ENCODE measurements at regions not wholly inside any gene's neighbourhood (a gene's known extent, or its start where the extent isn't known, plus 50 kb on each side); places are given as distances from the start of the nearest gene placed in this dataset.

DNA sequence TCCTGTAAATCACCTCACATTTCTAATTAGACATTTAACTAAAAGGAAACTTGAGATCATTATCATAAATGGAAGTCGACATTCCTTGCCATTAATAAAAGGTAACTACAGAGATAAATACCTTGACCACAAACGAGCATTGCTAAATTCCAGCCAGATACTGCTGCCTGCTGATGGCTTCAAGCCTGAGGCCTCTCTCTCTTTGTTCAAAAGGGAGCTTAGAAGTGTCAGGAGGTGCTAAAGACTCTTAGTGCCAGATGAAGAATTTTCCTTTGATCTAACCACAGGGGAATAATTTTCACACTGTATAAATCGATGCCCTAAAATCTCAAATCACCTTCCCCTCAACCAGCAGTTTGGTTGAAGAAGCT is 248.2 kb upstream of the PMEPA1 start:
- DNase-seq (ENCODE audit: low read depth in 4 of 4, low spot score in 3 of 4), result no peak

DNA sequence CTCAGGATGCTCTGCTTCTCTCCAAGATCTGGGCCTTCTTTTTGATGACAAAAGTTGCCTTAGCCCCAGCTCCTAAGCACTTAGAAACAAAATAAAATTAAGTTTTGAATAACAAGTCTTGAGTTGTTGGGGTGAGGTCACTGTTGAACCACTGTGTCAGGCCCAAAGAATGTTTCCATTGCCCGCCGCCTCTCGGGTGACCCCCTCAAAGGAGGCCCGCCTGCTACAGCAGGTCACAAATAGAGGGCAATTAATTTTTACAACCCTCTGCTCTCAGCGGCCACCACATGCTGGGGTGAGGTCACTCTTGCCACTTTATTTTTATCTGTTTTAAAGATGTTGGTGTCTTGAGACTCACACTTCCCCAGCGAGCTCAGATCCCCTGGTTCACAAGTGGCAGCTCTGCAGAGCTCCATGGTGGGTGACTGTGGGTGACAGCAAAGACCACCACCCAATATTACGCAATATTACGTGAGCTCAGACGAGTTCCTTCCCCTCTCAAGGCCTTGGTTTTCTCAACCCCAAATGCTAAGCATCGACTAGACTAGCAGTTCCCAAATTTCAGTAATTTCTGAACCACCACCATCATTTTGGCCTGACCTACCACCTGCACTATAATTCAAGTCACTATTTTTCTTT is 247.7 kb upstream of the PMEPA1 start:
- no peak for DNase-seq (ENCODE audit: low read depth in 4 of 4, low spot score in 3 of 4)

DNA sequence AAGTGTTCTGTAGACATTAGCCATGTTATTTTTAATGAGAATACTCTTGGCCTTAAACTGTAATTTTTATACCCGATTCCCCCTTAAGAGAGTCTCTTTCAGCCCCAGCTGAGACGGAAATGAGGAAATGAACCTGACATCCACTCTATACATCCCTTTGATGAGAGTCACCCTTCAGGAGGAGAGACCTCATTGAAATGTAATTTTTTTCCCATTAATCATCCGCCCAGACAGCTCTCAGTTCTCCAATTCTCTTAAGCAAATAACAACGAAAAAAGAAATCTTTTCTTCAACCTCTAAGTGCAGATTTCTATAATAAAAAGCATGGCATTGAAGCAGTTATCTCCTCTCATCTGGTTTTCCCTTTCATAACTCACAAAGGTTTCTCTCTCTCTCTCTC is 243.8 kb upstream of the PMEPA1 start:
- DNase-seq (ENCODE audit: low read depth in 4 of 4, low spot score in 3 of 4), result no peak

DNA sequence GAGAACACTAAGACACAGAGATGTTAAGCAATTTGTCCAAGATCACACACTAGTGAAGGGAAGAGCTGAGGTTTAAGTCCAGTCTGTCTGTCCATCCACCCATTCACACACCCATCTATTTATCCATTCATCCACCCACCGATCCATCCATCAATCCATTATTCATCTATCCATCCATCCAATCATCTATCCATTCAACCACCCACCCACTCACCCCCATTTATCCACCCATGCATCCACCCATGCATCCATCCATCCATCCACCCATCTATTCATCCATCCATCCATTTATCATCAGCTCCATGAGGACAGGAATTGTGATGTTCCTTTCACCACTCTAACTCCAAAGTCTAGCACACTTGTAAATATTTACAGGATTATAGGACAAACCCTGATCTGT is 242.3 kb upstream of the PMEPA1 start:
- DNase-seq (ENCODE audit: low read depth in 4 of 4, low spot score in 3 of 4), result no peak

DNA sequence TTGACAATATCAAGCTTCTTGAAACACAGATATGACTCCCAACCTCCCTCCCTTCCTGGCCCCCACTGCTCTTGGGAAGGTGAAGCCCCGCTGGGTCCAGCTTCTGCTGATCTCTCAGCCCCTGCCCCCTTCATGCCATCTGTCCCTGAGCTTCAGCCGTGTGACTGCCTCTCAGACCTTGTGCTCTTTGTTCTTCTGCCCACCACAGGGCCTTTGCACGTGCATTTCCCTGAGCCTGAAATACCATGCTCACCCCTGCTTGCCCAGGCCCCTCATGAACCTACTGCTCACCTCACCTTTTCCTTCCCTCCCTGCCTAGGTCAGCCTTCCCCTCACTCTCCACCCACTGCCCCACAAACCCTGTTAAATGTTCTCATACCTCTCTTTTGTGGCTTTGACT is 241.7 kb upstream of the PMEPA1 start:
- no peak for DNase-seq (ENCODE audit: low read depth in 4 of 4, low spot score in 3 of 4)

DNA sequence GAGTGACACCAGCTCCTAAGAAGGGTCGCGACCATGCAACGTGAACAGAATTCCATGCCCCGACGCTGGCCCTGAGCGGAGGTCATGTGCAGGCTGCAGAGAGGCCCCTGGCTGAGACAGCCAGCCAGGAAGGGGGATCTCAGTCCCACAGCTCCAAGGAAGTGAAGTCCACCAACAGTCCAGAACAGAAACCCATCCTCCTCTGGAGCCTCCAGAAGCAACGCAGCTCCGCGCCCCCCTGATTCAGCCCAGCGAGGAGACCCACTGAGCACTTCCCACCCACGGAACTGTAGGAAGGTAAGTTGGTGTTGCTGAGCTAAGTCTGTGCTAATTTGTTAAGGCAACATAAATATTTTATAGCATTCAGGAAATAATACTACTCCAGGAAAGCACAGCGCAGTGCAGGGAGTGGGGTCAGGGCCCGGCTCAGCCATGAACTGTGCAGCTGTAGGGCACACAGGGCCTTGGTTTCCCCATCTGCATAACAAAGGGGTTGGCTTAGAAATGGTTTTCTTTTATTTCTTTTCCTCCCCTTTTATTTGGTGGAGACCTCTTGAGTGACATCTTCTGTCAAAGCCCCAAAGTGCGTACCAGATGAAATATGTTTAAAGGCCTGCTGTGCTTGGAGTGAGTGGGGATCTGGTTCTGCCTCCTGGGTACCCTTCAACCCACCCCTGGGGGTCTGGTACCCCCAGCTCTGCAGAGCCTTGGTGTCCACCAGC is 241.1 kb upstream of the PMEPA1 start:
- no peak for DNase-seq (ENCODE audit: low read depth in 4 of 4, low spot score in 3 of 4)

DNA sequence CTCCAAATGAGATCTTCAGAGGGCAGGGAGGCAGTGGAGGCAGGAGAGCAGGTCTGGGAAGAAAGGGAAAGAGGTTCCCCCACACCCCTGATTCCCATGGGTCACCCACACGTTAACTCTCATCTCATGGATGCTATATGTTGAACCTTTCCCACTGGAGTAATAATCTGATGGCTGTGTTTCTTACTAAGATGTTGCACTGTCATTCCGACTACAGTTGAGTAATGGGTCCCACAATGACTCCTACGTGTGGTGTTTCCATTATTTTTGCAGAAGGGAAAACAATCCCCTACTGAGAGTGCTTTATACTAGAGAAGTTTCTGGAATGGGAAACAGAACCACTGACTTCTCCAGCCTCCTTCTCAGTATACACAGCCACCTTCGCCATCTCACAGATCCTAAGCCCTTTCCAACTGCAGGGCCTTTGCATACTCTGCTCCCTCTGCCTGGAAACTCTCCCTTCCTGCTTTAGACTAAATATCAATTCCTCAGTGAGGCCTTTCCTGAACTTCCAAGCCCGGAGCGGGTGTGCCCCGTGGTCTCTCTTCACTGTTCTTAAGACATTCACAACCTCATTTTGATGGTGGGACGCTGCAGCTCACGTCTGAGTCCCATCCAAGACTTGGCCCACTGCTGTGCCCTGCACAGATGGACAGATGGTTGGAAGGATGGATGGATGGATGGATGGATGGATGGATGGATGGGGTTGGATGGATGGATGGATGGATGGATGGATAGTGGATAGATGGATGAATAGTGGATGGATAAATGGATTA is 238.6 kb upstream of the PMEPA1 start:
- DNase-seq (ENCODE audit: low read depth in 4 of 4, low spot score in 3 of 4), result no peak

DNA sequence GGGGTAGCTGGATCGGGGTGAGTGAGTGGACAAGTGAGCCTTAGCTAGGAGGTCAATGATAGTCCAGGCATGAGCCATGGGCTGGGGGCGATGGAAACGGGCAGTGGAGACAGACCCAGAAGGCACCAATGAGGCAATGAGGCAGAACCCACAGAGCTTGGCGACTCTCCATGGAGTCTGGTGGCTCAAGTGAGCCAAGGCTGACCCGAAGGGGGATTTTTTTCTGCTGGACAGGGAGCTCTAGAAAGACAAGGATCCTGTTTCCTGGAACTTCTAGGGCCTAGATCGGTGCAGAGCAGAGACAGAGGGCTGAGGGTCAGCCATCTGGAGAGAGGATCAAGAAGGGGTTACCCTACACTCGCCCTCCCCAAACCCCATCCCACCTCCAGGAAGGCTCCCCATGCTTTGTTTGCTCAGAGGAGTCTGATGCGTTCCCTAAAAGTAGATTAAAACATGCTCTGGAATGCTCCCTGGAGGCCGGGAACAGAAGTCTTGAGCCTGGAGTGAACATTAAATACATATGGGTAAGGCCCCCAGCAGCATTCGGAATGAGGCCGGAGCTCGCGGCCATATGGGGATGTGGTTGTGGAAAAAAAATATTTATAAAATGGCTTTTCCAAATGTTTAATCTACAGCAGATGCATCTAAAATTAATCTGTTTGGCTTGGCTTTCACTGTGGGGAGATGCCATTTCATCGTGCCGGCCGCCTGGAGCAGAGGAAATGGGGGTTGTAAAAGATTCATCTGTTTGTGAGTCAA is 237.8 kb upstream of the PMEPA1 start:
- no peak for DNase-seq (ENCODE audit: low read depth in 4 of 4, low spot score in 3 of 4)

DNA sequence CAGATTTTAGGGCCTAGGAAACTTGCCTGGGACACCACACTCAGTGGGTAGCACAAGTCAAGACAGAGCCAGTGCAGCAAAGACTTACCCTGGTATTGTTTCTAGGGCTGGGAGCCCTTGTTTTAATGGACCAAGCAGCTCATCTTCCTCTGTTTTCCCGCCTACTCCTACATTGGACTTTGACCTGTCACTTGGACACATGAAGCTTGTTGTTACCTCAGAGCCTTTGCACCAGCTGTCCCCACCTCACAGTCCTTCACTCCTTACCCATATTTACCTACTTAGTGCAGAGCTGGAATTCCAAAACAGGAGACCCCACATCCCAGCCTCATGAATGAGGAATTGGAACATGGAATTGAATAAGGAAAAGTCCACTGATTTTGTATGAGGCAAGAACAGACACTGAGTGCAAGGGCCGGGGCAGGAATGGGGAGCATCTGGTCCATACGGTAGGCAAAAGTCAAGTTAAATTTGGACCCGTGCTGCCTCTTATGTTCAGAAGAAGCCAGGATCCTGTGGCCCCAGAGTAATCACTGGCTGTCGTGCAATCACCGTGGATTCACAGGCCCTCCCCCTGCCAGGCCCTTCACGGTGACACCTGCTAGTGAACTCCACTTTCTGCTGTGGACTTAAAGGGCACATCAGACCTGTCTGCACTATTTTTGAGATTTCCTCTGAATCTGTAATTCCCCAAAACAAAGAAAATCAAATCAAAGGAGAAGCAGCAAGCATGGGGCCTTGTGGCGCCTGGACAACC is 236.9 kb upstream of the PMEPA1 start:
- no peak for DNase-seq (ENCODE audit: low read depth in 4 of 4, low spot score in 3 of 4)

DNA sequence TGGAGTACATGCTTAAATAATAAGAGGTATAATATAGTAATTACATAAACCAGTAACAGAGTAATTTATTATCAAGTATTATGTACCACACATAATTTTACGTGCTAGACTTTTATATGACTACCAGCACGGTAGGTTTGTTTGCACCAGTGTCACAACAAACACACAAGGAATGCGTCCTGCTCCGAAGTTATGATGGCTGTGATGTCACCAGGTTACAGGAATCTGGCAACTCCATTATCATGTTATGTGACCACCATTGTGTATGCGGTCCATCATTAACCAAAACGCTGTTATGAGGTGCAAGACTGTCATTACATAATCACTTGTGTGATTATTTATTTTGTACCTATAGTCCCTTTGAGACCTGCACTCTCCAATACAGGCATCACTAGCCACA is 235.2 kb upstream of the PMEPA1 start:
- DNase-seq (ENCODE audit: low read depth in 4 of 4, low spot score in 3 of 4), result no peak

DNA sequence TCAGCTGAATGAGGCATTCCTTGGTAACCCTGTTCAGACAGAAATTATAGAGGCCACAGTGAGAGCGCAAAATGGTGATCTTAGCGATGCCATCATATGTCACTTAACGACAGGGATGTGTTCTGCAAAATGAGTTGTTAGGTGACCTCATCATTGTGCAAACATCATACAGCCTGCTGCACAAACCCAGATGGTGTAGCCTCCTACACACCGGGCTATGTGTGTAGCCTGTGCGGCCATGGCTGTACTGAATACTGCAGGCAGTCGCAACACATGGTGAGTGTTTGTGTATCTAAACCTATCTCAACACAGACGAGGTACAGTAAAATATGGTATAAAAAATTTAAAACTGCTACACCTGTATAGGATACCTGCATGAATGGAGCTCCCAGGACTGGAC is 234.1 kb upstream of the PMEPA1 start:
- no peak for DNase-seq (ENCODE audit: low read depth in 4 of 4, low spot score in 3 of 4)

DNA sequence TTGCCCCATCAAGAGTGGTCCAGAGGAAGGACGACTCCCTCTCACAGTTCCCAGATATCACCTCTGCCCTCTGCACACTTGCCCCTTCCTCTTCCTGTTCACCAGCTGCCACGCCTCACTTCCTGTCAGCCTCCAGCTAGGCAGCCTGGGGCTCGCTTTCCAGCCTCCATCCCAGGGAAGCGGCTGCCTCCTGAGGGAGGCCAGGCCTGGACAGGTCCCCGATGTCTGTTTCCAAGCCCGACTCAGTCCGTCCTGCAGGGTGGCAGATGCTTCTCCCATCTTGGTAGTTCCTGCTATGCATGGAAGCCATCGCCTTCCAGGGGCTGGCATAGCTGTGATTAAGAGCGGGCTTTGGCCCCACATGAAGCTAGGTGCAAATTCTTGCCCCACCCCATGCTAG is 233.5 kb upstream of the PMEPA1 start:
- DNase-seq (ENCODE audit: low read depth in 4 of 4, low spot score in 3 of 4), result no peak

DNA sequence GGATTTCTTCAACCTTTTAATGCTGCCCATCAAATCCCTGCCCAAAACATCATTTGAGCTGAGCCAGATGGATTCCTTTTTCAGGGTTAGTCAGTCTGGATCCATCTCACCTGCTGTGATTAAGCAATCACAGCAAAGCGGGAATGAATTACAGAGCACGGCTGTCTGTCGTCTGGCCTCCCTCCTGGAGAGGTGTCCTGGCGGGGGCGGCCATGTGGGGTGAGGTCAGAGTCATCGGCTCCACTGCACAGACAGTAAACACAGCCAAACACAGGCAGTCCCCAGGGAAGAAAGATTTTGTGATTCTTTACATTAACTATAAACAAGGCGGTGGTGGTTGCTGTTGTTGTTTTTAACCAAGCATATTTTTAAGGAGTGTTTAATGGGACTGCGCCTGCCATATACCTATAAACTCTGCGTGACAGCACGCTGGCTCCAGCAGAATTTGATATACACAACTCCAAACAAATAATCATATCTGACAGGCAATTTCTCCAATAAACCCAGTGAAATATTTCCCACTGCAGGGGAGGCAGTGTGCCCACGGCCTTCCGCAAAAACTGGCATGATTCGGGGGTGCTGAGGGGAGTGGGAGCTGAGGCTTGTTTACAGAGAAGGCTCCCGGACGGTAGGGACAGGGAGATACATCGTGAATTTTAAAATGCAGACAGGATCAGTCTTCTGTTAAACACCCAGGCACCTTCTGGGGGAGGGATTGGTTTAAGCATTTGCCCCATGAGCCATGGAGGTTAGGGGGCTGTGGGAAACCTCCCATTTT is 232.0 kb upstream of the PMEPA1 start:
- DNase-seq (ENCODE audit: low read depth in 4 of 4, low spot score in 3 of 4), result no peak

DNA sequence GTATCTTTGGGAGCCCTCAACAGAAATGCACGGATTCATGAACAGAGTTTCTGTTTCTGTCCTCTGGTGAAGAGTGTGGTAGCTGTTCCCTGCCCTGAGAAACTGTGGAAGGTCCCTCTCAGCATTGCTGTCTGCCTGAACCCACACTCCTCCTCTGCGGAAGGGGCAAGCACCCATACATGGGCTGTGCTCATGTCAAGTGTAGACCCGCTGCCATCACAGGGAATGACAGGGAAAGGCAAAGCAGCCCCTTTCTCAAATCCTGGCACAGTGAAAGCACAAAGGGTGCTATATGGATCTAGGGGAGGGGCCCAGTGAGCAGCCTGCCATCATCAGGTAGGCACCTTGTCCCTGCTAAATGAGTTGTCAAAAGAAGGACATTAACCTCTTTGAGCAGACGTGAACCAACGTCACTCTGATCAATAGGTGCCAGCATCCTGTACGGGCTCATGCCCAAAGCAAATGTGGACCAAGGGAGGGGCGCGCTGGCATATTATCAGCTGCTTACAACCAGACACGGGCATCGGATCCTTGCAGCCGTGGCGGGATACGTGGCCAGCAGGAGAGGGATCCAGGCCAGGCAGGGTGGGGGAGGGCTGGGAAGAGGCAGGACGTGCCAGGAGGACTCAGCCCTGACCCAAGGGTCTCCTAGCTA is 231.2 kb upstream of the PMEPA1 start:
- DNase-seq (ENCODE audit: low read depth in 4 of 4, low spot score in 3 of 4), result no peak

DNA sequence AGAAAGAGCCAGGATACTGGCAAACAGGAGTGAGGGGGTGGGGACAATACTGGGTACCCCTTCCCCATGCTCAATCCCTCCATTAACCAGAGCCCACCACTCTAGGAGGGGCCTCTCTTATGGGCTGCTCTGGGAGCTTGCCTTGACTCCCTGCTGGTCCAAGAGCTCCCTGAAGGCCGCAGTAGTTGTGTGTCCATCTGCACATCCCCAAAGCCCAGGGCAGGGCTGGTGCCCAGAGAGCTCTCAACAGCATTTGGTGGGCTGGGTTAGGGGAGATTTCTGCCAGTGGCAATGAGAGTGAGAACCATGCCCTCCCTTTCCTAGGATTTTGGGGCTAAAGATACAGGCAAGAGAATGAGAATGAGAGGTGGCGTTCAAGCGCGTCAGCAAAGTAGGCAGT is 230.6 kb upstream of the PMEPA1 start:
- DNase-seq (ENCODE audit: low read depth in 4 of 4, low spot score in 3 of 4), result no peak

DNA sequence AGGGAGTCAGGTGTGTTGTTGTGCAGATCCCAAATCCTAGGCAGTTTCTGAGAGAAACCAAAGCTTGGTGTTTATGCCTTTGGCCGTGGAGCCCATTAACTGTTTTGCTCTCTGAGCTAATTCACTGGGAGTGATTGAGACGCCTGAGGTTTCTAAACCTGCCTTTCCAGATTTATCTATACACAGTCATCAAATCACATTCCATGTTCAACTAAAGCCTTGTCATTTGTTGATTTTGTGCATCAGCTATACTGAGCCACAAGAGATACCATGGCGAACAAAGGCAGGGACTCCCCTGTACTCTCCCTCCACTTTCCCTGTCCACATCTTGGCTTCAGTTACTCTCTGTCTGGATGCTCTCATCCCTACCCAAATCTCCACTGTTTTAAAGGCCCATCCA is 229.7 kb upstream of the PMEPA1 start:
- DNase-seq (ENCODE audit: low read depth in 4 of 4, low spot score in 3 of 4), result no peak

DNA sequence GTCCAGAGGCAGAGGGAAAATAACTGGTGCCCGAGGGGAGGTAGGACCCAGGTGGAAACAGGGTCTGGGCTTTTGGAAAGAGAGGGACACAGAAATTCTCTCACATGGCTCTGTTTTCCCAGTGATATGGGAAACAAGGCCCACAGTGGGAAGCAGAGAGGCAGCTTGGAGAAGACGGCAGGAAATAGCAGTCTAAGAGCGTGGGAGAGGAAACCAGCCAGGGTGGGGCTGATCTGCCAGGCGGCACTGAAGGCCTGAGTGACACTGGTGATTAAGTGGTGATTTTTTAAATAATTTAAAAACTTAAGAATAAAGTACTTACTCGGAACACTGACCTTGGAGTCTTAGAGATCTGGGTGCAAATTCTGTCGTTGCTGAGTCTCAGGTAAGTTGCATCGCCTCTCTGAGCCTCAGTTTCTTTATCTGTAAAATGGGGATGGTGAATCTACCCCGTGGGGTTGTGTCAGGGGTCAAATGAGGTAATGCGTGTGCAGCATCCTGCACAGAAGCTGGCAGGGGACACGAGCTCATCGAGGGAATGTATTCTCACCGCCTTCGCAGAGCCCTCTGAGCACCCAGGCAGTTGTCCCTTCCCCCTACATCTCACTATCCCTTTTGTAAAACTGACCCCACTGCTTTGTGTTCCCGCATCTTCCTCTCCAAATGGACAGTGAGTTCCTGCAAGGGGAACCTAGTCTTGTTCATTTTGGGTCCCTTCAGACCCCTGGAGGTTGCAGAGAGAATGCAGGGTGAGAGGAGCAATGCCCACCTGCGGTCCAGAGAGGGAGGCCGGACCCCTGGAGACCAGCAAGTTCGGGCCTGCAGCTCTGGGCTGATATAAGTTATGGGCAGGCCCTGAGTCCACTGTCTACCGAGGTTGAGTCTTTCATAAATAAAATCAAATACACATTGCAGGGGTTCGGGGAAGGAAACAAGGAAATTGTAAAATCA is 228.6 kb upstream of the PMEPA1 start:
- no peak for DNase-seq (ENCODE audit: low read depth in 4 of 4, low spot score in 3 of 4)

Measured in left renal pelvis (tissue), 4 donors.